Inflammatory macrophage (primary cell): ENCODE measurements at regions not wholly inside any gene's neighbourhood (a gene's known extent, or its start where the extent isn't known, plus 50 kb on each side); places are given as distances from the start of the nearest gene placed in this dataset.

ENCODE experiments used
- DNase-seq, 2 donors: peaks; one replicate each; pipeline ENCODE4 v3.0.0-alpha.2; 2020 to 2022

GRCh38 chr4:164423819-164424218 lies 330.1 kb upstream of the SMIM31 start:
- no peak for DNase-seq

GRCh38 chr4:164424846-164425245 lies 329.1 kb upstream of the SMIM31 start:
- DNase-seq, result no peak

- no peak for DNase-seq
Measured at GRCh38 chr4:164428561-164428960, 325.4 kb upstream of the SMIM31 start.

- no peak for DNase-seq
Measured at GRCh38 chr4:164438321-164438720, 315.6 kb upstream of the SMIM31 start.

GRCh38 chr4:164439037-164439436 lies 314.9 kb upstream of the SMIM31 start:
- DNase-seq, result no peak

- DNase-seq, result no peak
Measured at GRCh38 chr4:164440199-164440598, 313.7 kb upstream of the SMIM31 start.

- no peak for DNase-seq
Measured at GRCh38 chr4:164441109-164441508, 312.8 kb upstream of the SMIM31 start.

- DNase-seq, result no peak
Measured at GRCh38 chr4:164442180-164442579, 311.8 kb upstream of the SMIM31 start.

- no peak for DNase-seq
Measured at GRCh38 chr4:164446516-164446915, 307.4 kb upstream of the SMIM31 start.

- no peak for DNase-seq
Measured at GRCh38 chr4:164461901-164462300, 292.0 kb upstream of the SMIM31 start.

- no peak for DNase-seq
Measured at GRCh38 chr4:164462471-164462870, 291.5 kb upstream of the SMIM31 start.

- no peak for DNase-seq
Measured at GRCh38 chr4:164464313-164464712, 289.6 kb upstream of the SMIM31 start.

- no peak for DNase-seq
Measured at GRCh38 chr4:164467493-164467892, 286.4 kb upstream of the SMIM31 start.

- no peak for DNase-seq
Measured at GRCh38 chr4:164481306-164482091, 272.4 kb upstream of the SMIM31 start.

- DNase-seq, result no peak
Measured at GRCh38 chr4:164482092-164482404, 271.9 kb upstream of the SMIM31 start.

- no peak for DNase-seq
Measured at GRCh38 chr4:164482758-164483157, 271.2 kb upstream of the SMIM31 start.

GRCh38 chr4:164483711-164484110 lies 270.2 kb upstream of the SMIM31 start:
- no peak for DNase-seq

- no peak for DNase-seq
Measured at GRCh38 chr4:164484551-164484950, 269.4 kb upstream of the SMIM31 start.

GRCh38 chr4:164485136-164485535 lies 268.8 kb upstream of the SMIM31 start:
- DNase-seq, result no peak

- DNase-seq, result no peak
Measured at GRCh38 chr4:164488114-164488513, 265.8 kb upstream of the SMIM31 start.

- no peak for DNase-seq
Measured at GRCh38 chr4:164501074-164501473, 252.9 kb upstream of the SMIM31 start.

GRCh38 chr4:164503874-164504273 lies 250.1 kb upstream of the SMIM31 start:
- no peak for DNase-seq

- DNase-seq, result no peak
Measured at GRCh38 chr4:164508097-164508496, 245.8 kb upstream of the SMIM31 start.

GRCh38 chr4:164508771-164509170 lies 245.2 kb upstream of the SMIM31 start:
- DNase-seq, result peak in 1 of 2 donors; percentile 13

- no peak for DNase-seq
Measured at GRCh38 chr4:164509951-164510350, 244.0 kb upstream of the SMIM31 start.
